Pancreas (tissue), 10 donors: ENCODE measurements at regions not wholly inside any gene's neighbourhood (a gene's known extent, or its start where the extent isn't known, plus 50 kb on each side); places are given as distances from the start of the nearest gene placed in this dataset.

Source experiments
- ATAC-seq, 4 donors: fragments of 200-7000 bp; cut with Tn5 transposase; one replicate each; pipeline versions ENCODE4 v1.8.0 to v1.9.1; 2020; ENCODE audit warnings: mild to moderate bottlenecking in 4 of 4, moderate library complexity in 4 of 4
- DNase-seq, 6 donors: peaks; one replicate each; pipeline ENCODE4 v3.0.0-alpha.2; 2020
- FAIRE-seq: peaks from 2 replicates; lab custom pipeline; 2012; peaks lifted over from hg19 to GRCh38; lab: Jason Lieb, UNC
- H3K27ac ChIP-seq, 4 donors: fragments of 200-600 bp; sonication (generic); 1 replicate in 3 of 4; 2 replicates in 1 of 4; pipeline versions ENCODE4 v1.5.0 to v1.8.0; 2020
- H3K27me3 ChIP-seq, 4 donors: fragments of 200-600 bp; one replicate each; pipeline ENCODE4 v1.8.0; 2021
- H3K36me3 ChIP-seq, 3 donors: fragments of 200-600 bp; sonication (generic) in 1 of 3; one replicate each; pipeline versions ENCODE4 v1.5.0 to v1.8.0; 2020 to 2021
- H3K4me1 ChIP-seq, 3 donors: fragments of 200-600 bp; one replicate each; pipeline ENCODE4 v1.8.0; 2021
- H3K4me3 ChIP-seq, 4 donors: fragments of 200-600 bp; sonication (generic) in 2 of 4; one replicate each; pipeline versions ENCODE4 v1.5.0 to v1.8.0; 2020 to 2021
- H3K9me3 ChIP-seq, 4 donors: fragments of 200-600 bp; one replicate each; pipeline ENCODE4 v1.8.0; 2021
- CTCF ChIP-seq, 4 donors: fragments of 200-600 bp; sonication (generic) in 3 of 4; IDR thresholded peaks; one replicate each; pipeline versions ENCODE4 v1.5.0 to v1.8.0; 2021; ENCODE audit warnings: antibody characterized with exemption in 4 of 4
- WGBS, 2 donors: extraction: QIAGEN DNeasy Blood & Tissue Kit; methylation state at CpG; one replicate each; pipeline ENCODE4 v1.1.7; 2013; 5-methylcytosine and 5-hydroxymethylcytosine counted together
- intact Hi-C, 3 donors: fragments of 100-400 bp; cut with DNase I; formaldehyde crosslinking; loops; one replicate each; pipeline versions ENCODE4 v1.11.1 to v1.14.2; 2022
- donor health status: healthy with polysubstance abuse.
- donor health status: DM: no; HTN: no; CAD: no; lungs with moderate emphysema.
- donor health status: DM: no; HTN: no; CAD: no.
- donor health status: control.
- donor health status: control.
- donor health status: Bipolar disorder and iron deficiency.
- donor health status: DM: yes; HTN: yes; CAD: no.
- donor health status: DM: no; HTN: no; CAD: no.
- donor health status: DM: no; HTN: no; CAD: no.
- donor health status: DM: yes; HTN: yes; CAD: no.

- TF ChIP-seq CTCF (IDR thresholded peaks at IDR 0.05) = no peak
- WGBS, 2 donors = 7% methylated on average over 4 of the region's 4 CpGs
- H3K27me3 ChIP-seq = no peaks in the 10 kb centered on the region
- intact Hi-C loops = no loop called here
- H3K4me1 ChIP-seq = no peaks in the 10 kb centered on the region
- ATAC-seq (no peak), DNase-seq (no peak), FAIRE-seq (no peak)
- H3K9me3 ChIP-seq = no peaks in the 10 kb centered on the region
- H3K4me3 ChIP-seq = no peak overlapping the region
- no peaks in the 10 kb centered on the region for H3K36me3 ChIP-seq
- no peak overlapping the region for H3K27ac ChIP-seq
These were observed 625.7 kb upstream of the PCDH9 start for GRCh38 chr13:67855741-67856238.

GRCh38 chr13:67854990-67855389 lies 624.9 kb upstream of the PCDH9 start:
- H3K4me1 ChIP-seq = no peaks in the 10 kb centered on the region
- 29 to 30% methylated on average over 4 of the region's 4 CpGs for WGBS, 2 donors
- ATAC-seq (no peak), FAIRE-seq (no peak), DNase-seq (no peak)
- H3K27me3 ChIP-seq = no peaks in the 10 kb centered on the region
- H3K9me3 ChIP-seq = no peaks in the 10 kb centered on the region
- intact Hi-C loops = no loop called here
- no peaks in the 10 kb centered on the region for H3K36me3 ChIP-seq
- no peak overlapping the region for H3K27ac ChIP-seq
- TF ChIP-seq CTCF (IDR thresholded peaks at IDR 0.05) = no peak
- H3K4me3 ChIP-seq = no peak overlapping the region

GRCh38 chr13:67844574-67844973 lies 614.4 kb upstream of the PCDH9 start:
- 37 to 53% methylated on average over 2 of the region's 2 CpGs for WGBS, 2 donors
- FAIRE-seq (no peak), ATAC-seq (no peak), DNase-seq (no peak)
- Histone ChIP-seq H3K36me3 (no peaks in the 10 kb centered on the region), H3K4me1 (no peaks in the 10 kb centered on the region), H3K27me3 (no peaks in the 10 kb centered on the region), H3K9me3 (no peaks in the 10 kb centered on the region), H3K4me3 (no peak overlapping the region), H3K27ac (no peak overlapping the region)
- intact Hi-C loops = no loop called here
- TF ChIP-seq CTCF (IDR thresholded peaks at IDR 0.05) = no peak

- 62 to 66% methylated on average over 7 of the region's 7 CpGs for WGBS, 2 donors
- Histone ChIP-seq H3K36me3 (no peaks in the 10 kb centered on the region), H3K4me1 (no peaks in the 10 kb centered on the region), H3K27ac (no peak overlapping the region), H3K27me3 (no peaks in the 10 kb centered on the region), H3K4me3 (no peak overlapping the region), H3K9me3 (no peaks in the 10 kb centered on the region)
- TF ChIP-seq CTCF (IDR thresholded peaks at IDR 0.05) = no peak
- FAIRE-seq (no peak), DNase-seq (no peak), ATAC-seq (no peak)
- intact Hi-C loops = no loop called here
These were observed 610.9 kb upstream of the PCDH9 start for GRCh38 chr13:67841071-67841470.

GRCh38 chr13:67833564-67833963 lies 603.4 kb upstream of the PCDH9 start:
- no peaks in the 10 kb centered on the region for H3K36me3 ChIP-seq
- DNase-seq (no peak), FAIRE-seq (no peak), ATAC-seq (no peak)
- intact Hi-C loops = no loop called here
- no peaks in the 10 kb centered on the region for H3K9me3 ChIP-seq
- TF ChIP-seq CTCF (IDR thresholded peaks at IDR 0.05) = no peak
- no peak overlapping the region for H3K4me3 ChIP-seq
- H3K27ac ChIP-seq = no peak overlapping the region
- no peaks in the 10 kb centered on the region for H3K27me3 ChIP-seq
- no peaks in the 10 kb centered on the region for H3K4me1 ChIP-seq
